K562 (cell line): ENCODE measurements at regions not wholly inside any gene's neighbourhood (a gene's known extent, or its start where the extent isn't known, plus 50 kb on each side); places are given as distances from the start of the nearest gene placed in this dataset.

Source experiments
- KLF13 ChIP-seq: fragments of 450-650 bp; IDR thresholded peaks from 2 replicates; pipeline ENCODE4 v1.6.1; 2016; ENCODE audit warnings: missing genetic modification characterization, low read depth, mild to moderate bottlenecking, missing compliant biosample characterization, moderate library complexity, borderline replicate concordance
- POLR2A ChIP-seq: fragments of 450-650 bp; conservative IDR thresholded peaks from 2 replicates; pipeline ENCODE4 v1.6.1; 2016
- SMC3 ChIP-seq: conservative IDR thresholded peaks from 2 replicates; pipeline ENCODE4 v1.6.1; 2011; ENCODE audit warnings: low read depth, low read length, improper control_type of control experiment; ENCODE audit not compliant: insufficient read depth
- ZNF239 ChIP-seq: fragments of 250-450 bp; sonication (Bioruptor Pico); IDR thresholded peaks from 2 replicates; pipeline ENCODE4 v1.4.0; 2020; ENCODE audit warnings: mild to moderate bottlenecking

GRCh38 chr6:63467247-63467954 is 104.9 kb upstream of the LOC128125822 start:
- TF ChIP-seq POLR2A (no peak), ZNF239 (CRISPR knock-in tag) (no peak), SMC3 (no peak), KLF13 (tag) (no peak)
